Caco-2 (cell line): ENCODE measurements at regions not wholly inside any gene's neighbourhood (a gene's known extent, or its start where the extent isn't known, plus 50 kb on each side); places are given as distances from the start of the nearest gene placed in this dataset.

Source experiments
- BruUV-seq: library from RNA; stranded (reverse); fragments of 400-500 nt; replicated peaks from 2 replicates; lab custom pipeline; 2021; lab: Mats Ljungman, UMichigan
- CTCF ChIA-PET: fragments of 300-600 bp; sonication (Branson Sonifier 250); formaldehyde crosslinking; loops from one replicate; lab custom pipeline; 2022; ENCODE audit warnings: antibody characterized with exemption; lab: Charles Lee
- POLR2A ChIA-PET: fragments of 300-600 bp; sonication (Branson Sonifier 250); formaldehyde crosslinking; loops from one replicate; lab custom pipeline; 2022; ENCODE audit warnings: antibody characterized with exemption; lab: Charles Lee
- DNase-seq, 2 experiments: peaks; one replicate each; pipeline versions ENCODE4 v3.0.0 to v3.0.0-alpha.2; 2020 to 2022
- H3K27me3 ChIP-seq: replicated peaks from 2 replicates; pipeline ENCODE4 v1.6.0; 2011; ENCODE audit warnings: low read length; ENCODE audit not compliant: control insufficient read depth, insufficient read depth
- H3K36me3 ChIP-seq: 2 replicates; pipeline ENCODE4 v1.5.1; 2011; ENCODE audit warnings: low read length; ENCODE audit not compliant: control insufficient read depth, insufficient read depth
- H3K4me1 ChIP-seq: fragments of 250-450 bp; sonication (Bioruptor Pico); 2 replicates; pipeline ENCODE4 v1.5.1; 2020; ENCODE audit warnings: mild to moderate bottlenecking
- H3K4me3 ChIP-seq: 2 replicates; pipeline ENCODE4 v1.5.1; 2011; ENCODE audit warnings: low read depth, mild to moderate bottlenecking, control low read depth, low read length
- H3K9me3 ChIP-seq: fragments of 250-450 bp; sonication (Bioruptor Pico); 2 replicates; pipeline ENCODE4 v1.5.1; 2020; ENCODE audit warnings: mild to moderate bottlenecking, moderate library complexity
- H3K27ac Mint-ChIP-seq: one replicate; pipeline ENCODE4 v1.8.0; 2022; ENCODE audit warnings: mixed read lengths; ENCODE audit not compliant: unreplicated experiment
- H3K27me3 Mint-ChIP-seq: one replicate; pipeline ENCODE4 v1.8.0; 2022; ENCODE audit warnings: mixed read lengths; ENCODE audit not compliant: insufficient read depth, unreplicated experiment
- H3K36me3 Mint-ChIP-seq: one replicate; pipeline ENCODE4 v1.8.0; 2022; ENCODE audit warnings: mild to moderate bottlenecking, mixed read lengths; ENCODE audit not compliant: insufficient read depth, unreplicated experiment
- H3K4me1 Mint-ChIP-seq: one replicate; pipeline ENCODE4 v1.8.0; 2022; ENCODE audit warnings: low read depth, mixed read lengths; ENCODE audit not compliant: unreplicated experiment
- H3K4me3 Mint-ChIP-seq: one replicate; pipeline ENCODE4 v1.8.0; 2022; ENCODE audit warnings: mild to moderate bottlenecking, moderate library complexity, mixed read lengths; ENCODE audit not compliant: unreplicated experiment
- H3K9me3 Mint-ChIP-seq: one replicate; pipeline ENCODE4 v1.8.0; 2022; ENCODE audit warnings: mixed read lengths; ENCODE audit not compliant: unreplicated experiment
- intact Hi-C: fragments of 100-400 bp; cut with micrococcal nuclease; formaldehyde crosslinking; loops from one replicate; pipeline ENCODE4 v1.10.0; 2022; ENCODE audit not compliant: unreplicated experiment
- TF ChIP-seq, protein P1 (sequence below), 2 experiments: fragments of 200-600 bp in 1 of 2; IDR thresholded peaks; 1 replicate in 1 of 2; 2 replicates in 1 of 2; pipeline versions ENCODE4 v1.5.1 to v1.8.0; 2011 to 2022; ENCODE audit warnings: antibody characterized with exemption in 1 of 2, control low read depth in 1 of 2, inconsistent platforms in 1 of 2, low read depth in 1 of 2, low read length in 1 of 2, mild to moderate bottlenecking in 1 of 2, moderate library complexity in 1 of 2; ENCODE audit not compliant: insufficient read depth in 1 of 2, severe bottlenecking in 1 of 2, unreplicated experiment in 1 of 2

DNA sequence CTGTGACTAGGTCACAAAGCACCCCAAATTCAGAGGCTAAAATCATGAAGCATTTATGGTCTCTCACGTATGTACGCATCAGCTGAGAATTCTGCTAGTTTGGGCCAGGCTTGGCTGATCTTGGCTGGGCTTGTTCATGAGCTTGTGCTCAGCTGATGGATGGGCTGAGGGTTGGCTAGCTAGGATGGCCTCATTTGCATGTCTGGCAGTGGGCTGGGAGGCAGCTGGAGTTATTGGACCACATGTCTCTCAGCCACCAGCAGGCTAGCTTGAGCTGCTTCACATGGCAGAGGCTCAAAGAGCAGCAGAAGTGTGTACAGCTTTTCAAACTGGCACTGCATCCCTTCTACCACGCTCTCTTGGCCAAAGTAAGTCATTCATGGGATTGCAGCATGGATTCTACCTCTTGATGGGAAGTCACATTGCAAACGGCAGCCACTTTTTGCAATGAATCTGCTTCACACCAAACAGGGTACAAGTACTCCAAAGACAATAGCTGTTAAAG is 770.3 kb downstream of the TYW1 start:
- ChIA-PET POLR2A (interaction anchor here (0.7 kb wide), 1 partner anchor 8 kb away, joined by 10 read pairs; no protein-coding TSS in a partner anchor), CTCF (no interaction called here)
- H3K9me3 ChIP-seq, result no peaks in the 10 kb centered on the region
- no peaks in the 10 kb centered on the region for H3K27me3 ChIP-seq
- H3K4me3 ChIP-seq, result no peak overlapping the region
- H3K4me1 Mint-ChIP-seq, result no peaks in the 10 kb centered on the region
- no peaks in the 10 kb centered on the region for H3K27me3 Mint-ChIP-seq
- intact Hi-C loops, result no loop called here
- TF ChIP-seq, protein P1, sequence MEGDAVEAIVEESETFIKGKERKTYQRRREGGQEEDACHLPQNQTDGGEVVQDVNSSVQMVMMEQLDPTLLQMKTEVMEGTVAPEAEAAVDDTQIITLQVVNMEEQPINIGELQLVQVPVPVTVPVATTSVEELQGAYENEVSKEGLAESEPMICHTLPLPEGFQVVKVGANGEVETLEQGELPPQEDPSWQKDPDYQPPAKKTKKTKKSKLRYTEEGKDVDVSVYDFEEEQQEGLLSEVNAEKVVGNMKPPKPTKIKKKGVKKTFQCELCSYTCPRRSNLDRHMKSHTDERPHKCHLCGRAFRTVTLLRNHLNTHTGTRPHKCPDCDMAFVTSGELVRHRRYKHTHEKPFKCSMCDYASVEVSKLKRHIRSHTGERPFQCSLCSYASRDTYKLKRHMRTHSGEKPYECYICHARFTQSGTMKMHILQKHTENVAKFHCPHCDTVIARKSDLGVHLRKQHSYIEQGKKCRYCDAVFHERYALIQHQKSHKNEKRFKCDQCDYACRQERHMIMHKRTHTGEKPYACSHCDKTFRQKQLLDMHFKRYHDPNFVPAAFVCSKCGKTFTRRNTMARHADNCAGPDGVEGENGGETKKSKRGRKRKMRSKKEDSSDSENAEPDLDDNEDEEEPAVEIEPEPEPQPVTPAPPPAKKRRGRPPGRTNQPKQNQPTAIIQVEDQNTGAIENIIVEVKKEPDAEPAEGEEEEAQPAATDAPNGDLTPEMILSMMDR (IDR thresholded peaks at IDR 0.05; ENCODE audit: insufficient read depth in 1 of 2, low read depth in 1 of 2, low read length in 1 of 2, severe bottlenecking in 1 of 2, unreplicated experiment in 1 of 2), result no peak
- no peaks in the 10 kb centered on the region for H3K9me3 Mint-ChIP-seq
- no TSS peak for BruUV-seq
- DNase-seq, result no peak
- H3K4me1 ChIP-seq, result no peaks in the 10 kb centered on the region
- no peaks in the 10 kb centered on the region for H3K36me3 Mint-ChIP-seq
- H3K27ac Mint-ChIP-seq, result no peak overlapping the region
- H3K36me3 ChIP-seq, result no peaks in the 10 kb centered on the region
- no peak overlapping the region for H3K4me3 Mint-ChIP-seq

DNA sequence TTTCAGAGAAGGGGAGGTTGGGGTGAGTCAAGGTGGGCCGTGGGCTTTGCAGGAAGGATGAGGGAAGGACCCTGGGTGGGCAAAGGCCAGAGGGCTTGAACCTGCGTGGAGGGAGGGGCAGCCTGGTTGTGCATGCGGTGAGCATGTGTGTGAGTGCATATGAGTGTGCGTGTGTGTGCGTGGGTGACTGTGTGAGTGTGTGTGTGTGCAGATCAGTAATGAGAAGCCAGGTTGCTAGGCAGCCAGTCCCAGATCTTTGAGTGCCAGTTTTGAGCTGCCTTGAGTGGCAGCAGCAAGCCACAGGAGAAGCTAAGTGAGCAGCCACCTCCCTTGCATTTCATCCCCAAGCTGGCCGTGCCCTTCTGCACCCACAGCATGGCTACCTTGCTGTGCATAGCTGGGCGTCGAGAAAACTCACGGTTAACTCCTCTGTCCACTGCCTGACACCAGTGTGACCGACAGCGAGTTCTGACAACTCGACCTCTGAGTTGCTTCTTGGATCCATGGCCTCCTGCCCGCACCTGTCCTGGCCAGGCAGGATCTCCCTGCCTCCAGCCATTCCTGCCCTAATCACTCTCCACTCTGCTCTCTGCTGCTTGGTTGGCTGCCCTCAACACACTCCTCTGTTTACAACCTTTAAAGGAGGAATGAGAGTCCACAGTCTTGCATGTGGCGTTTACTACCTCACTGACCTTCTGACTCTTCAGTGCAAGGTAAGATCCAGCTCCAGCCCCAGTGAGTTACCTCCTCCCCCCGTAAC is 775.4 kb downstream of the TYW1 start:
- TF ChIP-seq, protein P1 (IDR thresholded peaks at IDR 0.05; ENCODE audit: insufficient read depth in 1 of 2, low read depth in 1 of 2, low read length in 1 of 2, severe bottlenecking in 1 of 2, unreplicated experiment in 1 of 2), result no peak
- Histone ChIP-seq H3K4me1 (no peaks in the 10 kb centered on the region), H3K27me3 (no peaks in the 10 kb centered on the region), H3K4me3 (no peak overlapping the region), H3K36me3 (no peaks in the 10 kb centered on the region), H3K9me3 (no peaks in the 10 kb centered on the region)
- Mint-ChIP-seq H3K36me3 (no peaks in the 10 kb centered on the region), H3K4me3 (no peak overlapping the region), H3K27ac (no peak overlapping the region), H3K9me3 (no peaks in the 10 kb centered on the region), H3K27me3 (no peaks in the 10 kb centered on the region), H3K4me1 (no peaks in the 10 kb centered on the region)
- DNase-seq, result no peak
- ChIA-PET POLR2A (no interaction called here), CTCF (interaction anchor here (0.6 kb wide), 1 partner anchor 745 kb away, joined by 3 read pairs; no protein-coding TSS in a partner anchor)
- no TSS peak for BruUV-seq
- intact Hi-C loops, result no loop called here

DNA sequence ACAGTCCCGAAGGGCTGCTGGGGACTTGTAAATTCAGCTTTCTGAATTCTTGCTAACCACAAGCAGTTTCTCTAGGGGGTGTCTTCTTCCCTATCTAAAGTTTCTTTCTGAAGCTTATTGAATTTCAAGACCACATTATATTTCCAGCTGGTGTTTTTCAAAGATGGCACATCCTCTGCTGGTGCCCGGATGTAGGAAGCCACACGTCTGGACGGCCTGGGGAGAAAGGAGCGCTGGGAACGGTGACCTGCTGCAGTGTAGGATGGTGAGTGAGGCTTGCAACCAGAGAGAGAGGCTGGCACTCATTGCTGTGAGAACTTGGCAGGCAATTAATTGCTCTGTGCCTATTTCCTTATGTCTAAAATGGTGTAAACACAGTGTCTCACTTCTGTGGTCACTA is 776.4 kb downstream of the TYW1 start:
- TF ChIP-seq, protein P1 (IDR thresholded peaks at IDR 0.05; ENCODE audit: insufficient read depth in 1 of 2, low read depth in 1 of 2, low read length in 1 of 2, severe bottlenecking in 1 of 2, unreplicated experiment in 1 of 2), result no peak
- ChIA-PET CTCF (no interaction called here), POLR2A (no interaction called here)
- no peaks in the 10 kb centered on the region for H3K4me1 Mint-ChIP-seq
- H3K27ac Mint-ChIP-seq, result no peak overlapping the region
- Histone ChIP-seq H3K4me1 (no peaks in the 10 kb centered on the region), H3K27me3 (no peaks in the 10 kb centered on the region), H3K36me3 (no peaks in the 10 kb centered on the region), H3K4me3 (no peak overlapping the region), H3K9me3 (no peaks in the 10 kb centered on the region)
- no TSS peak for BruUV-seq
- no peaks in the 10 kb centered on the region for H3K9me3 Mint-ChIP-seq
- no peaks in the 10 kb centered on the region for H3K36me3 Mint-ChIP-seq
- no peaks in the 10 kb centered on the region for H3K27me3 Mint-ChIP-seq
- H3K4me3 Mint-ChIP-seq, result no peak overlapping the region
- intact Hi-C loops, result no loop called here
- no peak for DNase-seq
